CD14-positive monocyte (primary cell): ENCODE measurements at regions not wholly inside any gene's neighbourhood (a gene's known extent, or its start where the extent isn't known, plus 50 kb on each side); places are given as distances from the start of the nearest gene placed in this dataset.

Experiments
- DNase-seq, 3 donors: peaks; one replicate each; pipeline ENCODE4 v3.0.0-alpha.2; 2011 to 2022
- H2AFZ ChIP-seq: 2 replicates; pipeline ENCODE4 v1.6.0; 2012; ENCODE audit warnings: mild to moderate bottlenecking, low read depth, low read length, inconsistent platforms; ENCODE audit not compliant: insufficient read depth, poor library complexity, severe bottlenecking
- H3K27ac ChIP-seq, 2 donors: 1 replicate in 1 of 2; 2 replicates in 1 of 2; pipeline ENCODE4 v1.5.1; 2012 to 2013; ENCODE audit warnings: low read length in 2 of 2, control low read depth in 1 of 2, inconsistent platforms in 1 of 2, low read depth in 1 of 2, mild to moderate bottlenecking in 1 of 2
- H3K27me3 ChIP-seq, 2 donors: one replicate each; pipeline versions ENCODE4 v1.6.0 to v1.6.1; 2011 to 2013; ENCODE audit warnings: low read length in 2 of 2; ENCODE audit not compliant: control insufficient read depth in 2 of 2, insufficient read depth in 2 of 2
- H3K36me3 ChIP-seq, 2 donors: replicated peaks in 1 of 2; 1 replicate in 1 of 2; 2 replicates in 1 of 2; pipeline versions ENCODE4 v1.5.1 to v1.6.1; 2012 to 2013; ENCODE audit warnings: low read length in 2 of 2, control low read depth in 1 of 2, inconsistent platforms in 1 of 2, mild to moderate bottlenecking in 1 of 2; ENCODE audit not compliant: insufficient read depth in 2 of 2, control insufficient read depth in 1 of 2
- H3K4me1 ChIP-seq, 2 donors: 1 replicate in 1 of 2; 2 replicates in 1 of 2; pipeline versions ENCODE4 v1.5.1 to v1.6.1; 2012 to 2013; ENCODE audit warnings: low read length in 2 of 2, control low read depth in 1 of 2, inconsistent platforms in 1 of 2, mild to moderate bottlenecking in 1 of 2, moderate library complexity in 1 of 2; ENCODE audit not compliant: insufficient read depth in 2 of 2, control insufficient read depth in 1 of 2
- H3K4me2 ChIP-seq: replicated peaks from 2 replicates; pipeline ENCODE3; 2012; ENCODE audit warnings: low read length, moderate library complexity, mild to moderate bottlenecking; ENCODE audit not compliant: poor library complexity, severe bottlenecking; ENCODE audit errors: extremely low read depth
- H3K4me3 ChIP-seq, 3 experiments: fragments of 200-600 bp in 1 of 3; sonication (generic) in 1 of 3; replicated peaks in 1 of 3; 1 replicate in 2 of 3; 2 replicates in 1 of 3; pipeline ENCODE4 v1.5.1; 2011 to 2013; ENCODE audit warnings: low read length in 3 of 3, mild to moderate bottlenecking in 3 of 3, control low read depth in 2 of 3, low read depth in 2 of 3, inconsistent platforms in 1 of 3, moderate library complexity in 1 of 3
- H3K79me2 ChIP-seq: 2 replicates; pipeline ENCODE4 v1.6.0; 2012; ENCODE audit warnings: mild to moderate bottlenecking, control low read depth, inconsistent platforms, low read length, moderate library complexity; ENCODE audit not compliant: insufficient read depth
- H3K9ac ChIP-seq: 2 replicates; pipeline ENCODE4 v1.6.0; 2017; ENCODE audit warnings: low read length, mild to moderate bottlenecking; ENCODE audit not compliant: insufficient read depth, poor library complexity, severe bottlenecking
- H3K9me3 ChIP-seq, 2 donors: replicated peaks in 1 of 2; 1 replicate in 1 of 2; 2 replicates in 1 of 2; pipeline versions ENCODE4 v1.5.1 to v1.6.1; 2012 to 2013; ENCODE audit warnings: low read length in 2 of 2, control low read depth in 1 of 2; ENCODE audit not compliant: control insufficient read depth in 1 of 2, insufficient read depth in 1 of 2
- H4K20me1 ChIP-seq: 2 replicates; pipeline ENCODE4 v1.6.0; 2012; ENCODE audit warnings: mild to moderate bottlenecking, low read length, control low read depth, moderate library complexity; ENCODE audit not compliant: insufficient read depth
- H3K27ac Mint-ChIP-seq, 7 donors: one replicate each; pipeline ENCODE4 v1.8.0; 2020; ENCODE audit warnings: mild to moderate bottlenecking in 7 of 7, mixed read lengths in 7 of 7, moderate library complexity in 6 of 7, inconsistent platforms in 2 of 7
- H3K27me3 Mint-ChIP-seq, 3 donors: one replicate each; pipeline ENCODE4 v1.8.0; 2021 to 2022; ENCODE audit warnings: low read depth in 3 of 3, mild to moderate bottlenecking in 3 of 3, mixed read lengths in 3 of 3, moderate library complexity in 3 of 3, inconsistent platforms in 1 of 3
- H3K36me3 Mint-ChIP-seq, 2 donors: one replicate each; pipeline ENCODE4 v1.8.0; 2020; ENCODE audit warnings: mixed read lengths in 2 of 2, inconsistent platforms in 1 of 2, mild to moderate bottlenecking in 1 of 2
- H3K4me1 Mint-ChIP-seq: one replicate; pipeline ENCODE4 v1.8.0; 2020; ENCODE audit warnings: mild to moderate bottlenecking, mixed read lengths
- H3K4me3 Mint-ChIP-seq, 2 donors: one replicate each; pipeline ENCODE4 v1.8.0; 2020; ENCODE audit warnings: mild to moderate bottlenecking in 2 of 2, mixed read lengths in 2 of 2, moderate library complexity in 1 of 2
- H3K9me3 Mint-ChIP-seq, 7 donors: one replicate each; pipeline ENCODE4 v1.8.0; 2020 to 2022; ENCODE audit warnings: mixed read lengths in 7 of 7, mild to moderate bottlenecking in 6 of 7, moderate library complexity in 6 of 7, inconsistent platforms in 2 of 7
- WGBS: methylation state at CpG from one replicate; pipeline ENCODE4 v1.1.5; 2013; ENCODE audit warnings: missing lambda C conversion rate; ENCODE audit not compliant: insufficient coverage; 5-methylcytosine and 5-hydroxymethylcytosine counted together
- intact Hi-C, 2 donors: fragments of 100-400 bp; cut with micrococcal nuclease; formaldehyde crosslinking; loops; one replicate each; pipeline versions ENCODE4 v1.15.0 to v1.15.1; 2023
- TF ChIP-seq, protein P1 (sequence below): fragments of 200-600 bp; IDR thresholded peaks from one replicate; pipeline ENCODE4 v1.8.0; 2022; ENCODE audit warnings: antibody characterized with exemption, mild to moderate bottlenecking

DNA sequence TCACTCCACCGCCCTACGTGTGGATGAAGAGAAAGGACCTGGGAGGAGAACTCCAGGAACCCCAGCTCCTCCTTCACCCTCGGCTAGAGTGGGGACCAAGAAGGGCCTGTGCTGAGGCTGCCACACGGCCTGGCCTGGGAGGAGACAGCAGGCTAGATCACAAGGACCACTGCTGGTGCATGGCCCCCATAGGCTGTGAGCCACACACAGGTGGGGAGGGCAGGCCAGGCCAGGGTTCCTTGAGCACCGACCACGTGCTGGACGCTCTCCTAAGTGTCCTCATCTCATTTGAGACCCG, 1392.4 kb downstream of the TBC1D22A start:
- Mint-ChIP-seq H3K27ac (no peak overlapping the region), H3K4me1 (no peaks in the 10 kb centered on the region), H3K36me3 (no peaks in the 10 kb centered on the region), H3K27me3 (peaks cover 0 to 8% (median 6%) of the 10 kb centered on the region in 3 donors), H3K9me3 (peaks cover 0 to 2% (median 0%) of the 10 kb centered on the region in 7 donors), H3K4me3 (no peak overlapping the region)
- H2AFZ ChIP-seq = no peak overlapping the region
- H3K27ac ChIP-seq = no peak overlapping the region
- H3K9ac ChIP-seq = no peak overlapping the region
- no peaks in the 10 kb centered on the region for H3K27me3 ChIP-seq
- no peaks in the 10 kb centered on the region for H3K9me3 ChIP-seq
- H3K4me1 ChIP-seq = no peaks in the 10 kb centered on the region
- 98% methylated on average over 6 of the region's 8 CpGs for WGBS
- intact Hi-C loops = no loop called here
- H3K4me3 ChIP-seq = no peak overlapping the region
- DNase-seq = no peak
- H3K36me3 ChIP-seq = no peaks in the 10 kb centered on the region
- no peaks in the 10 kb centered on the region for H4K20me1 ChIP-seq
- H3K4me2 ChIP-seq = no peak overlapping the region
- H3K79me2 ChIP-seq = no peaks in the 10 kb centered on the region
- TF ChIP-seq, protein P1, sequence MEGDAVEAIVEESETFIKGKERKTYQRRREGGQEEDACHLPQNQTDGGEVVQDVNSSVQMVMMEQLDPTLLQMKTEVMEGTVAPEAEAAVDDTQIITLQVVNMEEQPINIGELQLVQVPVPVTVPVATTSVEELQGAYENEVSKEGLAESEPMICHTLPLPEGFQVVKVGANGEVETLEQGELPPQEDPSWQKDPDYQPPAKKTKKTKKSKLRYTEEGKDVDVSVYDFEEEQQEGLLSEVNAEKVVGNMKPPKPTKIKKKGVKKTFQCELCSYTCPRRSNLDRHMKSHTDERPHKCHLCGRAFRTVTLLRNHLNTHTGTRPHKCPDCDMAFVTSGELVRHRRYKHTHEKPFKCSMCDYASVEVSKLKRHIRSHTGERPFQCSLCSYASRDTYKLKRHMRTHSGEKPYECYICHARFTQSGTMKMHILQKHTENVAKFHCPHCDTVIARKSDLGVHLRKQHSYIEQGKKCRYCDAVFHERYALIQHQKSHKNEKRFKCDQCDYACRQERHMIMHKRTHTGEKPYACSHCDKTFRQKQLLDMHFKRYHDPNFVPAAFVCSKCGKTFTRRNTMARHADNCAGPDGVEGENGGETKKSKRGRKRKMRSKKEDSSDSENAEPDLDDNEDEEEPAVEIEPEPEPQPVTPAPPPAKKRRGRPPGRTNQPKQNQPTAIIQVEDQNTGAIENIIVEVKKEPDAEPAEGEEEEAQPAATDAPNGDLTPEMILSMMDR = no peak

DNA sequence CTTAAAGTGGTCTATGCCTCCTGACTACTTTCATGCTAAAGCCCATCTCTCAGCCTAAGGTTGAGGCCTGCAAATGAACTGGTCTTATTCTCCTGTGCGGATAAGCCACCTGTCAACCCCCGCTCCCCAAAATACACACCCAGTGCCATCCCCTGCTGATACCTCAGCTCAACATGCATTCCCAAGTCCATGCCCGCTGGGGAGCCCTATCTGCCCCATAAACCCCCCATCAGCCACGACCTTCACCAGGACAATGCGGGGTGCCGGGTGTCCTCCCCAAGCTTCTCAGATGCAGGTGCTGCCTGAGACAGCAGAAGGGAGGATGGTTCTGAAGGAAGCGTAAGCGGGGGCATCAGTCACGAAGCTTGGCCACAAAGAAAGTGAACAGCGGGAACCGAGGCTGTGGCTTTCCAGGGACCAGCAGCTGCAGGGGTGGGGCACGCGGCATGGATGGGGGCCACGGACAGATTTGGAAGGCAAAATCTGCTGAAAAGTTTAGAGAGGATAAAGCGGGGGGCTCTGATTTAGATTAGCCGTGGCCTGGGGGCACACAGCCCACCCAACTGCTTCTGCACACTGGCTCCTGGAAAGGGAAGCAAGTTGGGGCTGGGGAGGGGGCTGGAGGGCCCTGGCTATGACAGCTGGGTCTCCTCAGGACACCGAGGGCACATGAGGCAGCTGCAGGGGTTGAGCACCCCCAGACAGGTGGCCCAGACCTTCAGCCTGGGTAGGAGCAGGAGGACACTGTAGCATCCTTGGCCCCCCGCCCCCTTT, 1391.9 kb downstream of the TBC1D22A start:
- no peaks in the 10 kb centered on the region for H3K9me3 ChIP-seq
- intact Hi-C loops = no loop called here
- H4K20me1 ChIP-seq = no peaks in the 10 kb centered on the region
- H3K4me1 ChIP-seq = no peaks in the 10 kb centered on the region
- H3K27ac ChIP-seq = no peak overlapping the region
- H3K4me3 ChIP-seq = no peak overlapping the region
- H3K36me3 Mint-ChIP-seq = no peaks in the 10 kb centered on the region
- no peak overlapping the region for H2AFZ ChIP-seq
- 92% methylated on average over 14 of the region's 18 CpGs for WGBS
- H3K79me2 ChIP-seq = no peaks in the 10 kb centered on the region
- H3K4me2 ChIP-seq = no peak overlapping the region
- H3K27ac Mint-ChIP-seq = no peak overlapping the region
- TF ChIP-seq, protein P1 = no peak
- peaks cover 0 to 2% (median 0%) of the 10 kb centered on the region in 7 donors for H3K9me3 Mint-ChIP-seq
- no peaks in the 10 kb centered on the region for H3K27me3 ChIP-seq
- H3K4me3 Mint-ChIP-seq = no peak overlapping the region
- H3K4me1 Mint-ChIP-seq = no peaks in the 10 kb centered on the region
- DNase-seq = no peak
- H3K36me3 ChIP-seq = no peaks in the 10 kb centered on the region
- peaks cover 0 to 8% (median 6%) of the 10 kb centered on the region in 3 donors for H3K27me3 Mint-ChIP-seq
- no peak overlapping the region for H3K9ac ChIP-seq
